Ascending aorta (tissue), 2 donors: ENCODE measurements at regions not wholly inside any gene's neighbourhood (a gene's known extent, or its start where the extent isn't known, plus 50 kb on each side); places are given as distances from the start of the nearest gene placed in this dataset.

ENCODE experiments used
- DNase-seq, 2 donors: peaks; one replicate each; pipeline ENCODE4 v3.0.0-alpha.2; 2019; ENCODE audit warnings: low spot score in 2 of 2
- H3K27ac ChIP-seq, 2 donors: fragments of 200-600 bp; sonication (generic); one replicate each; pipeline ENCODE4 v1.5.1; 2016 to 2017; ENCODE audit warnings: mild to moderate bottlenecking in 1 of 2
- H3K27me3 ChIP-seq: fragments of 200-600 bp; sonication (generic); one replicate; pipeline ENCODE4 v1.5.1; 2017
- H3K36me3 ChIP-seq, 2 donors: fragments of 200-600 bp; sonication (generic); one replicate each; pipeline ENCODE4 v1.5.1; 2016
- H3K4me1 ChIP-seq, 2 donors: fragments of 200-600 bp; sonication (generic); one replicate each; pipeline ENCODE4 v1.5.1; 2016 to 2017; ENCODE audit warnings: mild to moderate bottlenecking in 1 of 2
- H3K4me3 ChIP-seq, 2 donors: fragments of 200-600 bp; sonication (generic); one replicate each; pipeline ENCODE4 v1.5.1; 2016 to 2017; ENCODE audit warnings: mild to moderate bottlenecking in 1 of 2
- H3K9me3 ChIP-seq, 2 donors: fragments of 200-600 bp; sonication (generic); one replicate each; pipeline ENCODE4 v1.5.1; 2016
- CTCF ChIP-seq, 3 experiments: fragments of 200-600 bp in 2 of 3; fragments of 450-650 bp in 1 of 3; sonication (generic) in 2 of 3; IDR thresholded peaks; one replicate each; pipeline ENCODE4 v1.5.1; 2016 to 2019; ENCODE audit warnings: antibody characterized with exemption in 3 of 3, mild to moderate bottlenecking in 1 of 3, moderate library complexity in 1 of 3
- intact Hi-C: fragments of 100-400 bp; cut with DNase I; formaldehyde crosslinking; loops from one replicate; pipeline ENCODE4 v1.15.1; 2023

- intact Hi-C loops, result no loop called here
Measured at GRCh38 chr17:83160443-83161297, 81.3 kb downstream of the METRNL start.

GRCh38 chr17:83161298-83162034, 82.1 kb downstream of the METRNL start:
- intact Hi-C loops, result no loop called here
- DNase-seq, result no peak
- H3K4me3 ChIP-seq, result no peak overlapping the region
- no peaks in the 10 kb centered on the region for H3K4me1 ChIP-seq
- no peak for TF ChIP-seq CTCF (IDR thresholded peaks at IDR 0.05)
- no peaks in the 10 kb centered on the region for H3K27me3 ChIP-seq
- no peaks in the 10 kb centered on the region for H3K9me3 ChIP-seq
- H3K27ac ChIP-seq, result no peak overlapping the region
- H3K36me3 ChIP-seq, result no peaks in the 10 kb centered on the region

More at GRCh38 chr17:83160443-83161297, 81.3 kb downstream of the METRNL start:
- no peak overlapping the region for H3K4me3 ChIP-seq
- TF ChIP-seq CTCF (IDR thresholded peaks at IDR 0.05), result no peak
- no peaks in the 10 kb centered on the region for H3K36me3 ChIP-seq
- no peak for DNase-seq
- H3K27ac ChIP-seq, result no peak overlapping the region
- no peaks in the 10 kb centered on the region for H3K27me3 ChIP-seq
- H3K9me3 ChIP-seq, result no peaks in the 10 kb centered on the region
- H3K4me1 ChIP-seq, result no peaks in the 10 kb centered on the region

- Histone ChIP-seq H3K9me3 (no peaks in the 10 kb centered on the region), H3K36me3 (no peaks in the 10 kb centered on the region), H3K27ac (no peak overlapping the region), H3K4me3 (no peak overlapping the region), H3K4me1 (no peaks in the 10 kb centered on the region), H3K27me3 (no peaks in the 10 kb centered on the region)
- TF ChIP-seq CTCF (IDR thresholded peaks at IDR 0.05), result no peak
- no peak for DNase-seq
- intact Hi-C loops, result no loop called here
Measured at GRCh38 chr17:83162035-83162745, 82.8 kb downstream of the METRNL start.

- DNase-seq, result no peak
- Histone ChIP-seq H3K4me3 (no peak overlapping the region), H3K27me3 (no peaks in the 10 kb centered on the region), H3K36me3 (no peaks in the 10 kb centered on the region), H3K9me3 (no peaks in the 10 kb centered on the region), H3K4me1 (no peaks in the 10 kb centered on the region), H3K27ac (no peak overlapping the region)
- TF ChIP-seq CTCF (IDR thresholded peaks at IDR 0.05), result no peak
- intact Hi-C loops, result no loop called here
Measured at GRCh38 chr17:83164490-83164889, 85.1 kb downstream of the METRNL start.

- no peaks in the 10 kb centered on the region for H3K4me1 ChIP-seq
- TF ChIP-seq CTCF (IDR thresholded peaks at IDR 0.05), result no peak
- no peaks in the 10 kb centered on the region for H3K36me3 ChIP-seq
- no peaks in the 10 kb centered on the region for H3K9me3 ChIP-seq
- intact Hi-C loops, result no loop called here
- H3K27me3 ChIP-seq, result no peaks in the 10 kb centered on the region
- no peak overlapping the region for H3K27ac ChIP-seq
- DNase-seq, result no peak
- no peak overlapping the region for H3K4me3 ChIP-seq
Measured at GRCh38 chr17:83170571-83171260, 91.3 kb downstream of the METRNL start.
